Left lung (tissue), 4 donors: ENCODE measurements at regions not wholly inside any gene's neighbourhood (a gene's known extent, or its start where the extent isn't known, plus 50 kb on each side); places are given as distances from the start of the nearest gene placed in this dataset.

Experiments
- ATAC-seq: fragments of 200-7000 bp; cut with Tn5 transposase; one replicate; pipeline ENCODE4 v1.9.1; 2020; ENCODE audit warnings: moderate library complexity
- DNase-seq, 4 donors: peaks; one replicate each; pipeline ENCODE4 v3.0.0-alpha.2; 2013 to 2020
- H3K27ac ChIP-seq, 2 donors: fragments of 200-600 bp; sonication (generic) in 1 of 2; one replicate each; pipeline versions ENCODE4 v1.5.0 to v1.8.0; 2020 to 2021
- H3K27me3 ChIP-seq, 2 donors: fragments of 200-600 bp; sonication (generic) in 1 of 2; one replicate each; pipeline versions ENCODE4 v1.5.0 to v1.8.0; 2020 to 2021
- H3K36me3 ChIP-seq, 2 donors: fragments of 200-600 bp; sonication (generic) in 1 of 2; one replicate each; pipeline versions ENCODE4 v1.5.0 to v1.8.0; 2020 to 2021
- H3K4me1 ChIP-seq, 2 donors: fragments of 200-600 bp; one replicate each; pipeline ENCODE4 v1.8.0; 2021
- H3K4me3 ChIP-seq, 2 donors: fragments of 200-600 bp; sonication (generic) in 1 of 2; one replicate each; pipeline versions ENCODE4 v1.5.0 to v1.8.0; 2020 to 2021; ENCODE audit warnings: mild to moderate bottlenecking in 1 of 2
- H3K9me3 ChIP-seq, 2 donors: fragments of 200-600 bp; sonication (generic) in 1 of 2; one replicate each; pipeline versions ENCODE4 v1.5.0 to v1.8.0; 2020 to 2021
- intact Hi-C, 2 donors: fragments of 100-400 bp; cut with DNase I; formaldehyde crosslinking; loops; one replicate each; pipeline versions ENCODE4 v1.11.2 to v1.14.2; 2022
- TF ChIP-seq, protein P1 (sequence below), 2 donors: fragments of 200-600 bp; sonication (generic) in 1 of 2; IDR thresholded peaks; one replicate each; pipeline versions ENCODE4 v1.5.0 to v1.8.0; 2021; ENCODE audit warnings: antibody characterized with exemption in 2 of 2
- donor health status: DM: no; HTN: yes; CAD: no.
- donor health status: DM: no; HTN: no; CAD: no.

DNA sequence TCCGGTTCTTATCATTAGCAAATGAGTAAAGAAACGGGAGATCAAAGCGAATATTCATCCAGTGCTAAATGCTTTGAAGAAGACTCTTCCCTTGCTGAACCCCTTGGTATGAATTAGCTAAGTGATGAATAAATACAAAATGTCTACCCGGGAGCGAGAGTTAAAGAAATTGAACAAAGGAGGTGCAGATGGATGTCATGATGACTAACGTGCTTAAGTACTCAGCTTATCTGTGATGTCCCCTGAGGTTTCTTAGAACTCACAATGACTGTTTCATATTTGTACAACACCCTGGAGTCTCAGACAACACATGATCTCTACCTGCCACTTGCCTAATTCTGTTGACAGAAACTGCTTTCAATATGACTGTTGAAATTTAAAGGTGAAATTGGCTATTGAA is 148.5 kb downstream of the TMEM200C start:
- Histone ChIP-seq H3K9me3 (no peaks in the 10 kb centered on the region), H3K36me3 (no peaks in the 10 kb centered on the region), H3K27ac (no peak overlapping the region), H3K4me1 (no peaks in the 10 kb centered on the region), H3K27me3 (no peaks in the 10 kb centered on the region), H3K4me3 (no peak overlapping the region)
- DNase-seq: no peak
- ATAC-seq: no peak
- intact Hi-C loops: no loop called here
- TF ChIP-seq, protein P1, sequence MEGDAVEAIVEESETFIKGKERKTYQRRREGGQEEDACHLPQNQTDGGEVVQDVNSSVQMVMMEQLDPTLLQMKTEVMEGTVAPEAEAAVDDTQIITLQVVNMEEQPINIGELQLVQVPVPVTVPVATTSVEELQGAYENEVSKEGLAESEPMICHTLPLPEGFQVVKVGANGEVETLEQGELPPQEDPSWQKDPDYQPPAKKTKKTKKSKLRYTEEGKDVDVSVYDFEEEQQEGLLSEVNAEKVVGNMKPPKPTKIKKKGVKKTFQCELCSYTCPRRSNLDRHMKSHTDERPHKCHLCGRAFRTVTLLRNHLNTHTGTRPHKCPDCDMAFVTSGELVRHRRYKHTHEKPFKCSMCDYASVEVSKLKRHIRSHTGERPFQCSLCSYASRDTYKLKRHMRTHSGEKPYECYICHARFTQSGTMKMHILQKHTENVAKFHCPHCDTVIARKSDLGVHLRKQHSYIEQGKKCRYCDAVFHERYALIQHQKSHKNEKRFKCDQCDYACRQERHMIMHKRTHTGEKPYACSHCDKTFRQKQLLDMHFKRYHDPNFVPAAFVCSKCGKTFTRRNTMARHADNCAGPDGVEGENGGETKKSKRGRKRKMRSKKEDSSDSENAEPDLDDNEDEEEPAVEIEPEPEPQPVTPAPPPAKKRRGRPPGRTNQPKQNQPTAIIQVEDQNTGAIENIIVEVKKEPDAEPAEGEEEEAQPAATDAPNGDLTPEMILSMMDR (IDR thresholded peaks at IDR 0.05): no peak

DNA sequence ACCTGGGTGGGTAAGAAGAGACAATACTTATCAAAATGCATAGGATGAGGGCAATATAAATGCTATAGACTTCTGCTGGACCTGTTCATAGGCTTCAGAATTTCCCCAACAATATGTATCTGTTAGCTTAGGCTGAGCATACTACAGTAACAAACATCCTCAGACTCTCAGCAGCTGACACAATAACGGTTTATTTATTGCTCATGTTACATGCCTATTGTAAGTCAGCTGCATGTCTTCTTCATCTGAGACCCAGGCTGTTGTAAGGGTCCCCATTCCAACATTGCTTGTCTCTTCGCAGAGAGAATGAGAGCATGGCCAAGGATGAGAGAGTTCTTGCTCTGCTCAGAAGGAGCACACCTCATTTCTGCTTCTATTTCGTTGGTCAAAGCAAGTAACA is 150.7 kb downstream of the TMEM200C start:
- ATAC-seq: no peak
- H3K4me3 ChIP-seq: no peak overlapping the region
- H3K4me1 ChIP-seq: no peaks in the 10 kb centered on the region
- intact Hi-C loops: no loop called here
- no peak overlapping the region for H3K27ac ChIP-seq
- DNase-seq: no peak
- TF ChIP-seq, protein P1 (IDR thresholded peaks at IDR 0.05): no peak
- no peaks in the 10 kb centered on the region for H3K27me3 ChIP-seq
- no peaks in the 10 kb centered on the region for H3K36me3 ChIP-seq
- no peaks in the 10 kb centered on the region for H3K9me3 ChIP-seq

DNA sequence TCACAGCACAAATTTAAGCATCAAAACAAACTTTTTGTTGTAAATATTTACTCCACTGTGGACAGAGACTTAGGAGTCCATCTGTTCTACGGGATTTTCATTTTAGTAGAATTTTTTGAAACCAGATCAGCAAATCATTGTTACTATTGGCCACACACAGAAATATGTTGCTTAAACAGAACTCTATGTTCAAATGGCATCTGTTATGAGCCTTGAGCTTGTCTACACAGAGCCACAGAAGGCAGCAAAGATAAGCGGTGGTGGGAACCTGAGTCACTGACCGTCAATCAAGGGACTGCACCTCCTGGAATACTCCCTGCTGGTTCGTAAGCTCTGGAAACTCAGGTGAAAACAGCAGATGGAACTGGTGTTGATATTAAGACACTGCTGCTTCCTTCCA is 156.8 kb downstream of the TMEM200C start:
- H3K9me3 ChIP-seq: no peaks in the 10 kb centered on the region
- intact Hi-C loops: no loop called here
- no peaks in the 10 kb centered on the region for H3K4me1 ChIP-seq
- DNase-seq: no peak
- no peak overlapping the region for H3K4me3 ChIP-seq
- no peak for ATAC-seq
- H3K27me3 ChIP-seq: no peaks in the 10 kb centered on the region
- no peaks in the 10 kb centered on the region for H3K36me3 ChIP-seq
- TF ChIP-seq, protein P1 (IDR thresholded peaks at IDR 0.05): no peak
- no peak overlapping the region for H3K27ac ChIP-seq

DNA sequence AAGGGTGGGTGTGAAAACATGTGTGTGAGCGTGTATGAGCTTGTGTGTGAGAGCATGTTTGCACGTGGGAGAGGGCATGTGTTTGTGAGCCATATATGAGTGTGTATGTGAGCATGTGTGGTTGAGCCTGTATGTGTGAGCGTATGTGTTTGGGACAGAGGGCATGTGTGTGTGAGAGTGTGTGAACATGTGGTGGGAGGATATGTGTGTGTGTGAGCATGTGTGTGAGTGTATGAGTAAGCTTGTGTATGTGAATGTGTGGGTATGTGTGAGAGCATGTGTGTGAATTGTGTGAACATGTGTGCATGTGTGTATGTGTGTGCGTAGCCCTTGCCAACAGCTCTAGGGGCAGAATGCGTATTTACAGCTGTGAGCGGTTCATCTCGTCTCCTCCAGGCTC is 163.0 kb downstream of the TMEM200C start:
- Histone ChIP-seq H3K36me3 (no peaks in the 10 kb centered on the region), H3K9me3 (no peaks in the 10 kb centered on the region), H3K27ac (no peak overlapping the region), H3K27me3 (no peaks in the 10 kb centered on the region), H3K4me3 (no peak overlapping the region), H3K4me1 (no peaks in the 10 kb centered on the region)
- intact Hi-C loops: no loop called here
- ATAC-seq (no peak), DNase-seq (no peak)
- TF ChIP-seq, protein P1 (IDR thresholded peaks at IDR 0.05): no peak

DNA sequence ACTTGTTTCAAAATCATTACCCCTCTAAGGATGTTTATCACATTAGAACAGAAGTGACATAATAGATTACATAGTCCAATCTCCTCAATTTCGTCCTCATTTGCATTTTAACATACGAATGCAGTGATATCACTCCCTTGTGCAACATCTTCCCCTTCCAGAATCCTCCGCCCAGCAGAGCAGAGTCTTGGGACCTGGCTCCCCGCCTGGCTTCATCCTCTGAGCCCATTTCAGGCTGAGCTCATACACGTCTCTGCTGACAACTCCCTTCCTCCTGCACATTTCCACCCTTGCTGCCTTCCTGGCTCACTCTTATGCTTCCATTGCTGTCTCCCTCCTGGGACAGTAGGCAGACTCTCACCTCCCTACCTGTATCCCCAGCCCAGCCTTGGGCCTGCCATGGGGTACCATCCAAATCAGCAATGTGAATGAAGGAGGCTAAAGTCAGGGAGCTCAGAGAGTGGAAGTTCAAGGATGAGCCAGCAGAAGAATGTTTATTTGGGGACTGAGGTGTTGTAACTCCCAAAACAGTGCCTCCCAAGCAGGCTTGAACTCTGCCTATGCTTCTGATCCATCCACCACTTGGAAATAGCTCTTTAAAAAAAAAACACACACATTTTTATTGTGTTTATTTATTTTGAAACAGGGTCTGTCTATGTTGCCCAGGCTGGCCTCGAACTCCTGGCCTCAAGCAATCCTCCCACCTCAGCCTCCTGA is 165.2 kb downstream of the TMEM200C start:
- Histone ChIP-seq H3K4me3 (no peak overlapping the region), H3K27me3 (no peaks in the 10 kb centered on the region), H3K4me1 (no peaks in the 10 kb centered on the region), H3K9me3 (no peaks in the 10 kb centered on the region), H3K36me3 (no peaks in the 10 kb centered on the region), H3K27ac (no peak overlapping the region)
- ATAC-seq (no peak), DNase-seq (no peak)
- TF ChIP-seq, protein P1 (IDR thresholded peaks at IDR 0.05): no peak
- intact Hi-C loops: no loop called here
